Fibroblast of skin of scalp (primary cell): ENCODE measurements at regions not wholly inside any gene's neighbourhood (a gene's known extent, or its start where the extent isn't known, plus 50 kb on each side); places are given as distances from the start of the nearest gene placed in this dataset.

ENCODE experiments used
- DNase-seq: peaks from one replicate; pipeline ENCODE4 v3.0.0-alpha.2; 2013

DNA sequence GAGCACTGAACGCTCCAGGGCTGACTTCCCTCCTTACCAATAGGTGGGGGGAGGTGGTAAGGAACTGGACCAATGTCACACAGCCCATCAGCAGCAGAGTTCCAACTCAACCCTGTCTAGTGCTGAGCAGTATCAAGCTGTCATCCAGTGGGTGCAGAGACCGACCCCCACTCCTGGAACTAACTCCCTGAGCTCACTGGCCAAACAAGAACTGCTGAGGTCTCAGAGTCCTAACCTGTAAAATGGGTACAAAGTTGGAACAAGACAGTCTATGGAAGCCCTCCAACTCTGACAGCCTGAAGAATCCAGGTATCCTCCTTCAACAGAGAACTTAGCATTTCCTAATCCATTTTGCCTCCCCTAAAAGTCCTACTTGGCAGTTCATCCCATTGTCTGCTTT, 91.1 kb upstream of the CLMN start:
- no peak for DNase-seq

DNA sequence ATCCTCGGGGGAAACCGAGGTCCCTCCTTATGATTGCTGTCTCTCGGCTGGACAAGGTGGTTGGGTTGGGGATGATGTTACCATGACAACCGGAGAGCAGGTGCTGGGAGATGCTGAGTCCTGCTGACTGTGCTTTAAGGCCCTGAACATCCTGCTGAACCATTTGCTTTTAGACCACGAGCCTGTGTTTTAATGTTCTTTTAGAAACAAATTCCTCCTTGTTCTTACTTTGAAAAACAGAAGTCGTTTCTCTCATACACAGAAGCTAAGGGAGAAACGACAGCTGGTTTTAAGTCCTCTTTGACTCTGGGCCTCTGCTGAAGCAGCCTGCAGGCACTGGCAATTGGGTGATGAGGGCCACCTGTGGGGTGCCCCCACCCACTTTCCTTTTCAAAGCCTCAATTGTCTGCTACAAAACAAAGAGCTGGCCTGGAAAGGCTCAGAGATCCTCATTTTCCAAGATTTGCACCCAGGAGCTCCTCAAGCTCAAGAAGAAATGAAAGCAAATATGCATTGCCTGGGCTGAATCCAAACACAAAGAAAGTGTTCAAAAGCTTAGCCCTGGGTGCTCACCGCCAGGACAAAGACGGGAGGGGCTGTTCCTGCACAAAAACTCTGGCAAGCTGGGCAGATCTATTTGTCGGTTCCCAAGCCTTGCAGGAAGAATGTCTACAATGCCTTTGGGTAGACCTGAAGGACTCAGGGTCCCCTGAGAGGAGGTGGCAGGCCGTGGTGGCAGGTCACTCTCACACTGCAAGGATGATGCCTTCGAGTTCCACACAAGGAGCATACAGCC, 90.0 kb upstream of the CLMN start:
- no peak for DNase-seq

DNA sequence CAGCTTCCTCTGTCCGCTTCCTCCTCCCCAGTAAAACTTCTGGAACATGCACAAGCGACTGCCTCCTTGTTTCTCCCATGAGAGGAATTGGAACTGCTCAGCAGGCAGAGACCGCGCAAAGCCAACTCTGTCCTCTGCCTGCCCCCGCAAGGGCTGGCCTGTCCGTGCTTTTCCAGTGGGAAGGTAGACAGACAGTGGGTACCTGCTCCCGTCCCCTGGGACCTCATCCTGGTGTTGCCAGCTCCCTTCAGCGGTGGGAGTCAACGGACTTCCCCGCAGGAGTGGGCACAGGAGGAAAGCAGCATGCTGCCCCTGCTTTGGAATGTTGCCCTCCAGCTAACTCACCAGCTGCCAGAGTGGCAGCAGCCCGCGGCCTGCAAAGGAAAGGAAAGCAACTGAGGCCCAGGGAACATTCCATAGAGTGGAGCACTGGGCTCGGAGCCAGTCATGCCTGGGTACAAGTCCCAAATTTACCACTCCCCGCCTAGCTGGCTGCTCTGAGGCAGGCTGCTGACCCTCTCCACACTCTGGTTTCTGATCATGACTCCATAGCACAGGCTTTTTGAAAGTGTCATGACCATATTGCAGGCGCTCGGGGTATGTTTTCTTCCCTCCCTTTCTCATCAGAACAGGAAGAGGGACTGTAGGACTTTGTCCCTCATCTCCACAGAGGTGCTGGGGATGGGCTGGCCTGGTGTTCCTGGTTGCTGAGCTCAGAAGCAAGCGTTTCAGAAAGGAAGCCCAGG, 89.2 kb upstream of the CLMN start:
- DNase-seq: no peak

DNA sequence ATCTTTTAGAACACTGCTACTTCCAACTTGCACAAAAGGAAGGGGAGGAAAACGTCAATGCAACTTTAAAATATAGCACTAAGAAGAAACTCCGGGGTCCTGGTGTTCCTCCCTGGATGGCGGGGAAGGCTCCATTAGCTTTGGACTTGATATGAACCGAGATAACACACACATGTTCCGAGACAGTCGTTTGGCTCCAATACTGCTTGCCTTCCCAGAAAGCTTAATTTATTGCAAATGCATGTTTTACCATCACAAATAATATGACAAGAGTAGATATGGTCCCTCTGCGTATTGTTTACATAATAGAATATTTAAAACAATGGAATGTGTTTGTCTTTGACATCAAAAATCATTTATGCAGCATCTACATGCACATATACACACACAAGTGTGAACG, 87.6 kb upstream of the CLMN start:
- DNase-seq: no peak

DNA sequence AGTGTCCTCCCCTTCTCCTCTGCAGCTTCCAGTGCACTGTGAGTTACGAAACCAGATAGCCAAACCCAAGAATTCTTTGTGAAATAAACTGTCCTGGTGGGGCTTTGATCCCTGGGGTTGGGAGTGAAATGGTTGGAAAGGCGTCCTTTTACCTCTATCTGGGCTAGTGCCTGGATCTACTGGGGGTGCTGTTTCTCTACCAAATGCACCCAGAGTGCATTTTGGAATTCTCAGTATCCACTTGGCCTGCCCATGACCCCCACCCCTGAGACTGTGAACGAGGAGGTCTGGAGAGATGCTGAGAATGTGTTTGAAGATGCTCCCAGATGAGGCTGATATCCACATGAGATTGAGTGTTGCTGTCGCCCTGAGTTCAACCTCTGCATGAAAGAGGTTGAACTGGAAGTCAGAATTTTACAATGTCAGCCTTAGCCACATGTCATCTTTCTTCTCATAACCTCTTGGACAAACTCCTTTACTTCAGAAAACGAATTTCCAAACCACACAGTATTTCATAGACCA, 87.1 kb upstream of the CLMN start:
- no peak for DNase-seq

DNA sequence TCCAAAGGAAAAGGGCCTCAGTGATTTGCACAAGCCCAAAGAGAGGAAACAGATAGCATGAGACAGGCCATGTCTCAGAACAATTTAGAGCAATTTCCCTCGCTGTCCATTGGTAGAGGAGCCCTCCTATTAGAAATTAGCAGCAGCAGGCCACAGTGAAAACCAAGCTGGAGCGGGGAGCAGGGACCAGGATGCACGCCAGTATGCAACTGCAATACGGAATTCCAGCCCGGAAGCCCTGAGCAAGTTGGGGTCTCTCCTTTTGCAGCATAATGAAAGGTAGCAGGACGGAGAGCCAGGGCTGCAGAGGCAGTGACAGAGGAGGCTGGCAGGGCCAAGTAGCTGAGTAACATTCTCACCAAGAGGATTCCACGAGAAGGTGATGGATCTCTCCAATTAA, 84.9 kb upstream of the CLMN start:
- no peak for DNase-seq

DNA sequence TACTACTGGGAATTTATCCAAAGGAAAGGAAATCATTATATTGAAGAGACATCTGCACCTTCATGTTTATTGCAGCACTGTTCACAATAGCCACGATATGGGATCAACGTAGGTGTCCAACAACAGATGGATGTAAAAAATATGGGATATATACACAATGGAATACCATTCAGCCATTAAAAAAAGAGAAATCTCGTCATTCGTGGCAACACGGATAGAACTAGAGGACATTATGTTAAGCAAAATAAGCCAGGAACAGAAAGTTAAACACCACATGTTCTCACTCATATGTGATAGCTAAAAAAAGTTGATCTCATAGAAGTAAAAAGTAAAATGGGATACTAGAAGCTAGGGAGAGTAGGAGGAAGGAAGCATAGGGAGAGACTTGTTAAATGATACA, 82.9 kb upstream of the CLMN start:
- DNase-seq: no peak

DNA sequence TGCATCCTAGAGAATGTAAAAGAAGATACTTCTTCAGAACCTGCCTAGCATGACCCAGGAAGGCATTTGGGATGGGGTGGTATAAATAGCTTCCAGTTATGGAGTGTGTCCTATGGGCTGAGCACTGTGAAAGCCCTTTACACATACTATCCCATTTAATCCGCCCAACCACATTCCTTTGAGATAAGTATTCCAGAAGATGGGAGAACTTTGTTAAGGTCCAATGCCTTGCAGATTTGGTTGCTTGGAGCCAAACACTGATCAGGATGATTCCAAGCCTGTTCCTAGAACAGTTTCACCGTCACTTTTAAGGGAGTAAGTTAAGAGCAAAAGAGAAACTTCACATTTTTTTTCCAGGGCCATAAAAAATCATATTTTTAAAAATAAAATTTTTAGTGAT, 82.5 kb upstream of the CLMN start:
- no peak for DNase-seq

DNA sequence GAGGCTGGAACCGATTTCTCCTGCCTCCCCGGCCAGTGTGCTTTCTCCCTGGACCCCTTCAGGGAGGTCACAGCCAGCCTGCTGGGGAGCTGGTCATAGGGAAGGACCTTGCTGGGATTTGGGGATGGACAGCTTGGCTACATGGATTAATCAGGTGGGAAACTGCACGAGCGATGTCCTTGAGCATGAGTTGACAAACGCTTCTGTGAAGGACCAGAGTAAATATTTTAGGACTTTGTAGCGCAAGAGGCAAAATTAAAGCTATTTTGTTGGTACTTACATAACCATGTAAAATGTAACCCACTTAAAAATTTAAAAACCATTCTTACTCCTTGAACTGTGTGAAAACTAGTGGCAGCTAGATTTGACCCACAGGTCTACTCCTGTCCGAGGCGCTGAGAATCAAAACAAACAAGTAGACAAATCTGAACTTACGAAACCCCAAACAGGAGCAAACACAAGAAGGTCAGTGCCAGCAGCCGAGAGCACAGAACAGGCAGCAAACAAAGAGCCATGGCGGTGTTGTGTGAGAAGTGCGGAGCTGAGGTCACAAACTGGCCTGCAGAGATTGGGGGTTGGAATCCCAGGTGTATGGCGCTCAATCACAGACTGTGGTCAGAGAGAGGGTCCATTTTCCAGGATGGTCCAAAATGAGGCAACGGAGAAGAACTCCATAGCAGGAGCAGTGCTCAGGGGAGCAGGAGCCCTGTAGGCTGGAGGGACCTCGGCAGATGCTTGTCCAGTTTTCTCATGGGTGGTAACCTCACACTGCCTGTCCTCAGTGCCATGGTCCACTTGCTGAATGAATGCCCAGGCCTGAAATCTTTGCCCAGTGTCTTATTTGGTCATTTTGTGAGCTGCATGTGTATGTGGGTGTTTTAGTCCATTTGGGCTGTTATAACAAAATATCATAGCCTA, 79.2 kb upstream of the CLMN start:
- no peak for DNase-seq

DNA sequence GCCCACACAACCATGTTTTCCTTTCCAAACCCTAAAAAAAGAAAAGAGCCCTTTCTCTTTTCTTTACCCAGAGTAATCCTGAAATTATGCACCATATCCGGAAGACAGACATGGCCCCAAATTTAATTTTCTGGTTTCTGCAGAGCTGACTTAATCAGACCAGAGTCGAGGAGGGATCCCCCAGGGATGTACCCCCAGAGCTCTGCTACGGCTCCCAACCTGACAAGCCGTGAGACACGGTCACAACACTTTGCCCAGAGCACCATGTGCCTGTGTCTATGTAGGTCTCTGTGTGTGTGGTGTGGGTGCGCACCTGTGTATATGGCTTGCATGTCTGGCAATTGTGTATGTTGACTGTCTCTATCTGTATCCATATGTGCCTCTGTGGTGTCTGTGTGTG, 77.6 kb upstream of the CLMN start:
- DNase-seq: no peak

DNA sequence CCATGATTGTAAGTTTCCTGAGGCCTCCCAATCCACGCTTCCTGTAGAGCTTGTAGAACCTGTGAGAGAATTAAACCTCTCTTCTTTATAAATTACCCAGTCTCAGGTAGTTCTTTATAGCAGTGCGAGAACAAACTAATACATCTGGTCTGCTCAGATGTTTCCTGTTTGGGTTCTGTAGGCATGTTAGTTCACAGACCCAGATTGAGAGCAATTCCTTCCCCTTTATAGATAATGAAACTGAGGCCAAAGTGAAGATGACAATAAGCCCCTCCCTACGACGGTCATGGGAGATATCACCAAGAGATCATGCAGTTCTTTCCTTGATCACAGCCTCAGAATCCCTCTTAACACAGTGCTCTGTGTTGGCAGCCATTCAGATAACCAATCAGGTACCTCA, 76.5 kb upstream of the CLMN start:
- no peak for DNase-seq

DNA sequence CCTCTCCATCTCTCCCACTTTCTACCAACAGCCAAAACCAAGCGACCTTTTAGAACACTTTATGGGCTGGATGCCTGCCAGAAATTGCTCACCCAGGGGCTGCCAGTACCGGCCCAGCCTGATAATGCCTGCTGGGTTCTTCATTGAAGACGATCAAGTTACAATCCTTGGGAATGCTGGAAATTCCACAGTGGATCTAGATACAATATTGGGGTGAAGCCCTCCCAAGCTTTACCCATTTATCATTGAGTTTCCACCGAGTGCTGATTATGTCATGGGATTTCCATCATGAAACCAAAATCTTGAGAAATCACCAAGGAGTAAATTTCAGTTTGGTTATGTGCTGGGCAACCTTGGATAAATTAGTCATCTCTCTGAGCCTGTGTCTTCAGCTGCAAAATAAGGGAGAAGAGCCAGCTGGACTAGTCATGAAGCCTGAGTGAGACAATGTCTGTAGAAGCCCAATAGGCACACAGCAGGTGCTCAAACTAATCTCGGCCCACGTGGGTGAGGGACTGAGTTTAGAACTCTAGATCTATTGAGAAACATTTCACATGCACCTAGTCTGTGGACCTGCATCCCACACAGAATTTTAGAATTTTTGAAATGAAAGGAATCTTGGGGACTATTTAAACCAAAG, 75.5 kb upstream of the CLMN start:
- no peak for DNase-seq

DNA sequence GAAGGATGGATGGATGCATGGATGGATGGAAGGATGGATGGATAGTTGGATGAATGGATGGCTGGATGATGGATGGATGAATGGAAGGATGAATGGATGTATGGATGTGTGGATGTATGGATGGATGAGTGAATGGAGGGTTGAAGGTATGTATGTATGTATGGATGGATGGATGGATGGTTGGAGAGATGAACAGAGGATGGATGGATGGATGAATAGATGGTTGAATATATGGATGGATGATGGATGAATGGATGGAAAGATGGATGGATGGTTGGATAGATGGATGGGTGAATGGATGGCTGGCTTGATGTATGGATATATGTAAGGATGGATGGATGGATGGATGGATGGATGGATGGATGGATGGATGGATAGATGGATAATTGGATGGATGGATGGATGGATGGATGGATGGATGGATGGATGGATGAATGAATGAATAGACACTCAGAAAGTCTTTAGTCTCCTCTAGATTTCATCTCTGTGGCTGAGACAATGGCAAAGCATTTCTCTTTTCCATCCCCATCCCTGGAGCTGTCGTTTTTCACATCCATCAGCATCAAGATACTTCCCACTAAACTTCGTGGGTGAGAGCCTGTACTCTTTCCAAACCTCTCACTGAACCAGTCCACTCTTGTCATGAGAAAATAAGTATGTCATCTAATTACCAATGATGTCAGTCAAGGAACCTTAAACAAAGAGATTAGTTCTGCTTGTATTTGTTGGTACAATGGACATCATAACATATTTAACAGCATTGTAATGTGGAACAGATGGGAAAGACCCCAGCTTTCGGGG, 74.8 kb upstream of the CLMN start:
- DNase-seq: no peak

DNA sequence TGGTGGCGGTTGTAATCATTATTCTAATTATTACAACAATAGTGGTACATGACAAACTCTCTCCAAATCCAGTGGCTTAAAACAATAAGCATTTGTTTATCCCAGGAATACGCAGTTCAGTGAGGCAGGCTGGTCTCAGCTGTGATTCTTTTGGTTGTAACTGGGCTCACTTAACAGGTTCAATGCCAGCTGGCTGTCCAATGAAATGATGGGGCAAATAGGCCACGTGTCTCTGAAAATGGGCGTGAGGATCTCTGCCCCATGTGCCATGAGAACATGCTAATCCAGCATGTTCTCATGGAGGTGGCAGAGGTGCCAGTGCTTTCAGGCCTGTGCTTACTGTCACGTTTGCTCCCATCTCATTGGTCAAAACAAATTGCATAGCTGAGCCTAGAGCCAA, 73.1 kb upstream of the CLMN start:
- DNase-seq: no peak

DNA sequence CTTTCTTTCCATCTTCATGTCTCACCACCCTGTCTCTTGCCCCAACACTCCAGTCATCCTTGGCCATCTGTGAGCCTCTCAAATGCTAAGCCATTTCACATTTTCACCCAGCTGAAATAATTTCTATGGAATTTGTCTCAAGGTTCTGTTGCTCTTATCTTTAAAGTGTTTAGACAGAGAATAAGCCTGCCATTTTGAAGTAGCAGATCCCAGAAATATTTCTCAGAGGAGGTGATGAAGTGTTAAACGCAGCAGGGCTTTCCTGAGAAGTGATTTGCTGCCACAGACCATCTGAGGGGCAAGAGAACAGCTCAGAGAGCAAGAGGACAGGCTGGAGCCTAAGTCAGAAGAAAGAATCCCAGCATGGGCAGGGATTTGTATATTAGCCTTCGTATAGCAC, 71.6 kb upstream of the CLMN start:
- DNase-seq: no peak

DNA sequence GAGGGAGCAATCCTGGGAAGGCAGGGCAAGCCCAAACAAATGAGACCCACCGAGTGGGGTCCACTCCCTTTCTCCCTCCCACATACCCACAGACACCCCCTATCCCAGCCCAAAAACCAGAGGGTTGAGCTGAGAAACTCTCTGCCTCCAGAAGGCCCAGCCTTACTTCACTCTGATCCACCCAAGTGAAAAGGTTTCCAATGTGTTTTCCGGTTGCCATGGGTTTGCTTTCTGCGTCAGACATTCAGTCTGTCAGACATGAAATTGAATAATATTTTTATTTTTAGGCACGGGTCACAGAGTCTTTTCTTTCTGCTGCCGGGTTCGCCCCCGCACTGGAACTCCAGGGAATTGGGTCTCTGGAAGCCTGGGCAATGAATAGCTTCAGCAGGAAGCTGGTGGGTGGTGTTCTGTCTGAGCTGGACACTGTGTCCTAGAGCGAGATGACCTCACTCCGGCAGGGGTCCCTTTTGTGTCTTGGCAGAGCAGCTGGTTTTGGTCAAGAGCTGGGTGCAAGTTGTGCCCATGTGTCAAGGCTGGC, 69.8 kb upstream of the CLMN start:
- no peak for DNase-seq

DNA sequence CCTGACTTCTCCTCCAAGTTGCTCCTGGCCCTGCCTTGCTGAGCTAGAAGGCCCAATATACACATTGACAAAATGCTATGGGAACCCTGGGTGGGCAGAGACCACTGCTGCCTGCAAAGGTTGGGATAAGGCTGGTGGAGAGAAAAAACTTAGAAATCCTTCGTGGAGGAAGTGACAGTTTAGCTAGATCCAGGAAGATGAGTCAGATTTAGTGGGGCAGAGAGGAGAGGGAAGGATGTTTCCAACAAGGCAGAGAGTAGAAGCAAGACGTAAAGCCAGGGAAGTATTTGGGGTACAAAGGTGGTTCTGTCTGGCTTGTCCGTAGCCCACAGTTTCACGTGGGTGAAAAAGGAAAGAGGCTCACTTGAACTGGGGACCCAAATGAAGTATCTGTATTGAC, 69.0 kb upstream of the CLMN start:
- no peak for DNase-seq

DNA sequence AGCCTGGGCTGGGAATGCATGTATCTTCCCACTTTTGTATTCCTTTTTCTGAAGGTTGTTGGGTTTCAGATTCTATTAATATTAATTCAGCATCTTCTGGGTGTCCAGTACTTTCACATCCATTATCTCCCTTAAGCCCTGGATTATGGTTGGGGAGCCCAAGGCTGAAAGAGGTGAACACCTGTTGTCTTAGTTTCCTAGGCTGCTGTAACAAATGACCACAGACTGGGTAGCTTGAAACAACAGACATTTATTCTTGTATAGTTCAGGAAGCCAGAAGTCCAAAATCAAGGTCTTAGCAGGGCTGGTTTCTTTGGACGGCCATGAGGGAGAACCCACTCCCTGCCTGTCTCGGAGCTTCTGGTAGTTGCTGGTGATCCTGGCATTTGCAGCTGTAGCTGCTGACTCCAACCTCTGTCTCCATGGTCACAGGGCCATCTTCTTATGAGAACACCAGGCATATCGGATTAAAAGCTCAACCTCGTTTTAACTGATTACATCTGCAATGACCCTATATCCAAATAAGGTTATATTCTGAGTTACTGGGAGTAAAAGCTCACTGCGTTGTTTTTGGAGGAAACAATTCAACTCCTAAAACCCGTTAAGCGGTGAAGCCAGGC, 68.2 kb upstream of the CLMN start:
- no peak for DNase-seq

DNA sequence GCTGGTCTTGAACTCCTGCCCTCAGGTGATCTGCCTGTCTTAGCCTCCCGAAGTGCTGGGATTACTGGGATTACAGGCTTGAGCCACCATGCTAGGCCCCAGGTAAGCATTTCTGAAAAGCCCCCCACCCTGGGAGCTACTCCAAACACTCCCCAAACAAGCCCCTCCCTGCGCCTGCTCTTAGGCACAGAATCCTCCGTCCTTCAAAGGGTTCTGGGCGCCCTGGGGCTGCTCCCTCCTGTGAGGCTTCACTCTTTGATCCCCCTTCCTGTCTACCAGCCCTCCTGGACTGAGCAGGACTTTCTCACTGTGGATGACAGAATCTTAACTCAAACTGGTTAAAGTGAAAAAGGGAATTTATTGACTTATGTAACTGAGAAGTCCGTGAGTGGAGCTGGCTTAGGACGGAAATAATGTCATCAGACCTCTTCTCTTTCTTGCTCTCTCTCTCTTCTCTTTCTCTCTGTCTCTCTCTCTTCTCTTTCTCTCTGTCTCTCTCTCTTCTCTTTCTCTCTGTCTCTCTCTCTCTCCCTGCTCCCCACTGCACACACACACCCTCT, 66.9 kb upstream of the CLMN start:
- no peak for DNase-seq

DNA sequence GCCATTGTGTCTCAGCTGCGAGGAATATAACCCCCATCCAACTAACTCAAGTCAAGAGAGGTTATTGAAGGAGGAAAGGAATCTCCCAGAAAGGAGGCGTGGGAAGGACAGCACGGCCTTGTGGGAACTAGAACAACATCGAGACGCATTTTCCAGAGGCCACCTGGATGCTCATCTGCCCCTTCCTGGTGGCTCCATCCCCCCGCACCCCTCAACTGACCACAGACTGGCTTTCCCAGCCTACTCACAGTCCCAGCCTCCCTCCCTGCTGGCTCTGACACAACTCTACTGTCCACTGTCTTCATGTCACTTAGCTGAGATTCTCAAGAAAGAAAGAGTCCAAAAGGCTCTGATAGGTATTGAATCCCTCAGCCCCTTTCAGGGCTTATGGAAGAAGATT, 66.0 kb upstream of the CLMN start:
- DNase-seq: no peak

DNA sequence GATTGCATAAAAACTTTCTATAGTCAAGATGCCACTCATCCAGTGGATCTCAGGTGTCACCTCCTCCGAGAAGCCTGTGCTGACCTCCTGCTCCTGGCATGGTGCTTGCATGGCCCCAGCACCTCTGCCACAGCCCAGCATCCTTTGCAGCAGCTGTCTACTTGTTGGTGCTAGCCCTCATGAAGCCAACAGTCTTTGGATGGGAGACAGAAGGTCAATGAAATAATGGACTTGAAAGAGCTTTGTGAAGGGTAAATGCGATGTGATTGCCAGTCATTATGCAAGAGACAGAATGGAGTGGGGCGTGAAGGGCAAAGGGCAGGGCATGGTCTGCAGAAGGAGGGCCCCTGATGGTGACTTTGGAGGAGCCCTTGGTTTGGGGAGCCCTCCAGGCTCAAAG, 63.0 kb upstream of the CLMN start:
- no peak for DNase-seq
